CD4-positive, alpha-beta T cell treated with Interleukin-4 for 4 hours (primary cell): ENCODE measurements at regions not wholly inside any gene's neighbourhood (a gene's known extent, or its start where the extent isn't known, plus 50 kb on each side); places are given as distances from the start of the nearest gene placed in this dataset.
"Not testable (repeated sequence)": the region's sequence is repeated elsewhere in the genome, so short reads cannot be mapped to it uniquely, and the experiment has no call there.

Experiments used
- DNase-seq: peaks from one replicate; pipeline ENCODE4 v3.0.0-alpha.2; 2020

DNA sequence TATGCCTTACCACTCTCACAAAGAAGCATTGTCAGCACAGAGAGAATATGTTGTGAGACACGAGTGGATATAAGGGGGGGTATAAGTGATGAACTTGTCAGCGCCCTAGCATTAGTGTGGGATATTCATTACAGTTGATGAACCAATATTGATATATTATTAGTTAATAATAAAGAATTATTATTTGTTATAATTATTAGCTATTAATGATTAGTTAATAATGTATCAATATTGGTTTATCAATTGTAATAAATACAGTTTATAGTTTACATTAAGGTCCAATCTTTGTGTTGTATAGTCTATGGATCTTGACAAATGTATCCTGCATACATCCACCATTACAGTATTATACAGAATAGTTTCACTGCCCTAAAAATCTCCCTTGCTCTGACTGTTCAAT is 120.2 kb upstream of the NCAM2 start:
- DNase-seq, result no peak

DNA sequence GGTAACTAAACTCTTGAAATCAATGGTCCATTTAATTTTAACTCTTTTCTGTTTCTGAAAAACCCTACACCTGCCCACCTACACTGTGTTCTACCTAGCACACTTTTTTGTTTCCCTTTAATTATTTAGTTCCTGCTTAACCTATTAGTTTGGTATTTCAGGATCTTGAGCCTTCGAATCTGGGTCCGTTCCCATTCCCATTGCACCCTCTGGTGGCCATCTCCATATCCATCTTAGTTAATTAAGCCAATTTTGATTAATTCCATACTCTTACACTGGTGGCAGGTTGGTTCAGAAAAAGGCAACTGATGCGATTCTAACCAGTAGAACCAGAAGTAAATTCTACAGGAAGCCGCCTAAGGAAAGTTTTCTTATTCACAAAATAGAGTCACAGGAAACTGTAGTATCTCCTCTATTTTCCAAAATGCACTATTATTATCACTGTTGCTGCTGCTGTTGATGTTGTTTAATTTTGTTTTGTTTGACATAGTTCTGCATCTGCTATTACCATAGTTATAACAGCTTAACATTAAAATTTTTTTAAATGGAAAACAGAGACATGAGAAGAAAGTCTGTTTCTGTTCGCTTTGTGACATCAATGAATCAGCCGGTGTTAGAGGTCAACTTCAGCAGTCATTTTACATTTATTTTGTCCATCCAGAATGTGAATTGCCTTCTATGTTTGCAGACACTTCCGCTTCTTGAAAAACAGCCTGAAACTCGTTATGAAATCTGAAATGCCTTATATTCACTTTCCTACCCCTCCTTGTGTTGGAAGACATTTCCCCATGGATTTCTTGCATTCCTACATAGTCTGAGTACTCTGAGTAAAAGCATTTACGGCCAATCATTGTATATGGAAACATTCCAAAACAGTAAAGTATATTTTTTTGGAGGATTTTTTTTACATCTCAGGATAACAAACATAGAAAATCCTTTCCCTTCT is 115.5 kb upstream of the NCAM2 start:
- DNase-seq, result no peak

DNA sequence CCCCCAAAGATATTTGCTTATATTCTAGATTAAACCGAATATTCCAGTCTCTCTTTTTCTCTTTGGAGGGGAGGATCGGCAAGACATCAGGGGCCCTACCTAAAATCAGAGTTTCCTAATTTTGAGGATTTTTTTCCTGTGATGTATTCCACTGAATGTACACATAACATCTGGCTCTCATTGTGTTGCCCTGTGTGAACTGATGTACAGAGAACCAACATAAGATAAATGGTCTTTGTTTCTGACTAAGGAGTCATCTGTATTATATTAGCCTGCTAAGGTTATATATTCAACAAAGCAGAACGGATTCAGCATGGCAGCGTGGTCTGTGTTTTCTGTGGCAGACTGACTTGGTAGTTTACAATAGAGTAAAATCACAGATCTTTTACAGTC is 114.8 kb upstream of the NCAM2 start:
- no peak for DNase-seq

- DNase-seq, result no peak
Measured at GRCh38 chr21:20902511-20902910, 95.7 kb upstream of the NCAM2 start.

GRCh38 chr21:20902998-20903397 is 95.2 kb upstream of the NCAM2 start:
- no peak for DNase-seq

GRCh38 chr21:20927555-20927954 is 70.7 kb upstream of the NCAM2 start:
- not testable (repeated sequence) for DNase-seq

DNA sequence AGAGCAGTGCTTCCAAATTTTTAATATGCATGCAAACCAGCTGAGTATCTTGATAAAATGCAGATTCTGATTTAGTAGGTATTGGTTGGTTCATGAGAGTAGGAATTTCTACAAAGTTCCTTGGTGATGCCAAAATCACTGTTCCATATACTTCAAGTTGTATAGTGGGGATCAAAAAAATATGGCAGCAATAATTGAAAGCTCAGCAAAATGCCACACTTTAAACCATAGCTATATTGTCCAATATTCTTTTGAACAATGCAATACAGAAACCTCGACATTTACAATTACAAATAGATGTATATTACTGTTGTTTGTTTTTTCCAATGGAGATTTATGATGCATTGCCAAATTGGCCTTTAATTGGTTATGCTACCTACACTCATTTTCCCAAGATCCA is 55.7 kb upstream of the NCAM2 start:
- no peak for DNase-seq

DNA sequence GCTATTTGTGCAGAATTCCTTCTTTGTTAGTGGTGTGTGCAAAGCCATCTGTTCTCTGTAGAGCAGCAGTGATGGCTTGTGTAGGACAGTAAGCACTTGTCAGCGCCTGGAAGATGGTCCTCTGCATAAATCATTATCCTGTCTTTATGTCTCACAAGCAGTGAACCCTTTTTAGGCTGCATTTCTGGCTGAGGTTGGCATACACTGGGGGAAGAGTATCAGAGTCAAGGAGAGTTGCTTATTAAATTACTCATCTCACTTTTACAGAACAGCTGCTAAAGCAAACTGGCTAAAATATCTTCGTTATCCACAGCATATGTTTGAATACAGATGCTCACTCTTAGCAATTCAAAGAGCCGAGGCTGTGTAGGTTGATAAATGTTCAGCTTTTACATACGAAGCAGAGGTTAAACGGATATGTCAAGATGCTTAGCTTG is 54.6 kb upstream of the NCAM2 start:
- DNase-seq, result no peak

DNA sequence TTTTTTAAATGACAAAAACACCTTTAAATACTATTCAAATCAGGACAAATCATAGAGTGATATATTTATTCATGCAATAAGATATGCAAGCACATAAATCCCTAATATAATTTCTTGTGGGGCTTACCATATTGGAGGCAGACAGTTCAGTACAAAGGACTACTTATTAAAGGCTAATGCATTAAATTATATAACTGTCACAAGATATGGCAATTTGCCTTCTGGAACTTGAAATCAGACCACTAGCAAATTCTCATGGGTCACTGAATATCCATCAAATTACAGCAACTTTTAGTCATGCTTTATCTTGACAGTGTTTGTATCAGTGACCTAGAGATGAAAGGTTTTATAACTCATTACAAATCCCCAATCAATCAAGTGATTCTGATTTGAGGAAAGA is 54.1 kb upstream of the NCAM2 start:
- no peak for DNase-seq

DNA sequence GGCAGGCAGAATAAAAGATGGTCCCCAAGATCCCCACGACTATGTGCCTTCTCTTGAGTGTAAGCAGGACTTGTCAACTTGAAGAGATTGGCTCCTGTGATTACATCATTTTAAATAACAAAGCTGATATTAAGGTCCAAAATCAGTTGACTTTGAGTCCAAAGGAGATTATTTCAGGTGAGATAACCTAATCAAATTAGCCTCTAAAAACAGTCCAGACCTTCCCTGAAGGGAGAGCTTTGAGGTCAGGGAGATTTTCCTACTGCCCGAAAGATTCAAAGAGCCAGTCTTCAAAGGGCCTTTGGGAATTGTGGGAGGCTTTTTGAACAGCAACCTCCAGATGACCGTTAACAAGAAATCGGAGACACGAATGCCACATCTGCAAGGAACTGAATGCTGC is 51.5 kb upstream of the NCAM2 start:
- DNase-seq, result no peak
